ENCODE measurements at regions not wholly inside any gene's neighbourhood (a gene's known extent, or its start where the extent isn't known, plus 50 kb on each side); places are given as distances from the start of the nearest gene placed in this dataset.

GRCh38 chr2:75959724-75960471 lies 249.2 kb upstream of the GCFC2 start:
- ChIA-PET CTCF (interaction anchor here (1.5 to 2.6 kb wide), 2 partner anchors 35 to 63 kb away, joined by 5 to 11 read pairs; no protein-coding TSS in a partner anchor), POLR2A (no interaction called here)
- ATAC-seq (peak; percentile 72; the same call in 1 of the 2 replicates), DNase-seq (ENCODE audit: low spot score) (no peak)
- Mint-ChIP-seq H3K36me3 (no peaks in the 10 kb centered on the region), H3K4me3 (no peak overlapping the region), H3K4me1 (peaks cover 34% of the 10 kb centered on the region), H3K27me3 (ENCODE audit: low read depth) (no peaks in the 10 kb centered on the region), H3K9me3 (peaks cover 4% of the 10 kb centered on the region; the same call in 1 of the 2 replicates), H3K27ac (no peak overlapping the region)
- TF ChIP-seq ZNF281 (CRISPR knock-in tag; IDR thresholded peaks at IDR 0.05) (no peak), TEAD4 (CRISPR knock-in tag; IDR thresholded peaks at IDR 0.05) (no peak), ZNF416 (CRISPR knock-in tag; IDR thresholded peaks at IDR 0.05) (no peak), SP1 (CRISPR knock-in tag; conservative IDR thresholded peaks at IDR 0.05) (no peak), MXD4 (CRISPR knock-in tag; IDR thresholded peaks at IDR 0.05; ENCODE audit: borderline replicate concordance) (no peak), CREM (CRISPR knock-in tag; IDR thresholded peaks at IDR 0.05) (no peak), CREB1 (CRISPR knock-in tag; IDR thresholded peaks at IDR 0.05) (no peak), CTCF (IDR thresholded peaks at IDR 0.05) (no peak), ATF3 (CRISPR knock-in tag; conservative IDR thresholded peaks at IDR 0.05) (no peak), ELF4 (CRISPR knock-in tag; IDR thresholded peaks at IDR 0.05; ENCODE audit: low read depth) (no peak)

- ChIA-PET POLR2A (no interaction called here), CTCF (no interaction called here)
- ATAC-seq, result no peak
- no peaks in the 10 kb centered on the region for H3K9me3 Mint-ChIP-seq
- peaks cover 21% of the 10 kb centered on the region for H3K4me1 Mint-ChIP-seq
- no peak overlapping the region for H3K27ac Mint-ChIP-seq
- H3K27me3 Mint-ChIP-seq (ENCODE audit: low read depth), result no peaks in the 10 kb centered on the region
- H3K36me3 Mint-ChIP-seq, result no peaks in the 10 kb centered on the region
- no peak for DNase-seq (ENCODE audit: low spot score)
- no peak overlapping the region for H3K4me3 Mint-ChIP-seq
- no peak for TF ChIP-seq USF2 (CRISPR knock-in tag; IDR thresholded peaks at IDR 0.05)
- TF ChIP-seq ETV6 (CRISPR knock-in tag; IDR thresholded peaks at IDR 0.05), result no peak
- TF ChIP-seq JUN (CRISPR knock-in tag; IDR thresholded peaks at IDR 0.05), result no peak
- no peak for TF ChIP-seq FOXP1 (CRISPR knock-in tag; IDR thresholded peaks at IDR 0.05; ENCODE audit: borderline replicate concordance)
- TF ChIP-seq IRF2 (CRISPR knock-in tag; IDR thresholded peaks at IDR 0.05; ENCODE audit: borderline replicate concordance, low read depth), result no peak
- TF ChIP-seq MLX (CRISPR knock-in tag; IDR thresholded peaks at IDR 0.05), result no peak
- no peak for TF ChIP-seq ZNF532 (CRISPR knock-in tag; IDR thresholded peaks at IDR 0.05; ENCODE audit: borderline replicate concordance)
- TF ChIP-seq CREM (CRISPR knock-in tag; IDR thresholded peaks at IDR 0.05), result no peak
- TF ChIP-seq TEAD4 (CRISPR knock-in tag; IDR thresholded peaks at IDR 0.05), result no peak
- no peak for TF ChIP-seq FOXJ3 (CRISPR knock-in tag; IDR thresholded peaks at IDR 0.05; ENCODE audit: borderline replicate concordance)
- no peak for TF ChIP-seq NFATC4 (CRISPR knock-in tag; IDR thresholded peaks at IDR 0.05)
- TF ChIP-seq NR2C2 (CRISPR knock-in tag; IDR thresholded peaks at IDR 0.05), result no peak
- no peak for TF ChIP-seq FOXP4 (CRISPR knock-in tag; IDR thresholded peaks at IDR 0.05)
Observed at GRCh38 chr2:75954761-75955160, 244.0 kb upstream of the GCFC2 start.
